SHP77 (cell line): ENCODE measurements at regions not wholly inside any gene's neighbourhood (a gene's known extent, or its start where the extent isn't known, plus 50 kb on each side); places are given as distances from the start of the nearest gene placed in this dataset.
A peak's percentile ranks its signal among the peaks of the same experiment; 100 is the strongest.
"Not testable (repeated sequence)": the region's sequence is repeated elsewhere in the genome, so short reads cannot be mapped to it uniquely, and the experiment has no call there.

Experiments used
- DNase-seq, 2 experiments: peaks; one replicate each; lab custom pipeline; 2025; lab: John Stamatoyannopoulos, UW

- no peak for DNase-seq
Observed at GRCh38 chr3:107001635-107002034, 375.6 kb upstream of the CCDC54 start.

- not testable (repeated sequence) for DNase-seq
Observed at GRCh38 chr3:107005352-107005751, 371.9 kb upstream of the CCDC54 start.

GRCh38 chr3:107008213-107008612 is 369.0 kb upstream of the CCDC54 start:
- DNase-seq = no peak

- no peak for DNase-seq
Observed at GRCh38 chr3:107013641-107014040, 363.6 kb upstream of the CCDC54 start.

GRCh38 chr3:107024551-107025026 is 352.6 kb upstream of the CCDC54 start:
- no peak for DNase-seq

- no peak for DNase-seq
Observed at GRCh38 chr3:107025961-107026360, 351.3 kb upstream of the CCDC54 start.

GRCh38 chr3:107028086-107028485 is 349.2 kb upstream of the CCDC54 start:
- no peak for DNase-seq

- DNase-seq = no peak
Observed at GRCh38 chr3:107028626-107029025, 348.6 kb upstream of the CCDC54 start.

GRCh38 chr3:107032111-107032510 is 345.1 kb upstream of the CCDC54 start:
- DNase-seq = no peak

GRCh38 chr3:107034142-107034541 is 343.1 kb upstream of the CCDC54 start:
- DNase-seq = no peak

- no peak for DNase-seq
Observed at GRCh38 chr3:107035176-107035575, 342.1 kb upstream of the CCDC54 start.

- no peak for DNase-seq
Observed at GRCh38 chr3:107044677-107045076, 332.6 kb upstream of the CCDC54 start.

- no peak for DNase-seq
Observed at GRCh38 chr3:107045791-107046190, 331.4 kb upstream of the CCDC54 start.

GRCh38 chr3:107055181-107055942 is 321.9 kb upstream of the CCDC54 start:
- no peak for DNase-seq

GRCh38 chr3:107061466-107061865 is 315.8 kb upstream of the CCDC54 start:
- no peak for DNase-seq

GRCh38 chr3:107062310-107062709 is 314.9 kb upstream of the CCDC54 start:
- DNase-seq = no peak

- no peak for DNase-seq
Observed at GRCh38 chr3:107062787-107063186, 314.5 kb upstream of the CCDC54 start.

GRCh38 chr3:107063351-107063750 is 313.9 kb upstream of the CCDC54 start:
- no peak for DNase-seq

GRCh38 chr3:107064405-107065060 is 312.7 kb upstream of the CCDC54 start:
- DNase-seq = peak; percentile 49 to 79

- peak; percentile 10 to 57 for DNase-seq
Observed at GRCh38 chr3:107065094-107065861, 312.0 kb upstream of the CCDC54 start.

- DNase-seq = no peak
Observed at GRCh38 chr3:107067421-107067820, 309.8 kb upstream of the CCDC54 start.

GRCh38 chr3:107068980-107069379 is 308.3 kb upstream of the CCDC54 start:
- DNase-seq = no peak

GRCh38 chr3:107076946-107077345 is 300.3 kb upstream of the CCDC54 start:
- DNase-seq = no peak
